Tibial nerve (tissue), 4 donors: ENCODE measurements at regions not wholly inside any gene's neighbourhood (a gene's known extent, or its start where the extent isn't known, plus 50 kb on each side); places are given as distances from the start of the nearest gene placed in this dataset.
A peak's percentile ranks its signal among the peaks of the same experiment; 100 is the strongest.
"Not testable (repeated sequence)": the region's sequence is repeated elsewhere in the genome, so short reads cannot be mapped to it uniquely, and the experiment has no call there.

Experiments used
- DNase-seq, 2 donors: peaks; one replicate each; pipeline ENCODE4 v3.0.0-alpha.2; 2019; ENCODE audit warnings: low spot score in 2 of 2
- H3K27ac ChIP-seq, 4 donors: fragments of 200-600 bp; sonication (generic) in 3 of 4; one replicate each; pipeline ENCODE4 v1.5.1; 2017 to 2019; ENCODE audit warnings: mild to moderate bottlenecking in 1 of 4
- H3K27me3 ChIP-seq, 2 donors: fragments of 200-600 bp; sonication (generic) in 1 of 2; one replicate each; pipeline versions ENCODE4 v1.5.1 to v1.6.0; 2017 to 2019
- H3K36me3 ChIP-seq, 3 donors: fragments of 200-600 bp; sonication (generic); one replicate each; pipeline ENCODE4 v1.5.1; 2018 to 2019
- H3K4me1 ChIP-seq, 4 donors: fragments of 200-600 bp; sonication (generic) in 3 of 4; one replicate each; pipeline ENCODE4 v1.5.1; 2017 to 2019
- H3K4me3 ChIP-seq, 4 donors: fragments of 200-600 bp; sonication (generic) in 3 of 4; one replicate each; pipeline ENCODE4 v1.5.1; 2017 to 2019; ENCODE audit warnings: mild to moderate bottlenecking in 1 of 4, moderate library complexity in 1 of 4
- H3K9me3 ChIP-seq, 4 donors: fragments of 200-600 bp; sonication (generic) in 3 of 4; one replicate each; pipeline ENCODE4 v1.5.1; 2017 to 2019
- CTCF ChIP-seq, 5 experiments: fragments of 200-600 bp in 3 of 5; fragments of 450-650 bp in 2 of 5; sonication (generic) in 3 of 5; IDR thresholded peaks; one replicate each; pipeline ENCODE4 v1.5.1; 2016 to 2019; ENCODE audit warnings: antibody characterized with exemption in 5 of 5, mild to moderate bottlenecking in 3 of 5, moderate library complexity in 2 of 5
- EP300 ChIP-seq, 2 donors: sonication (generic); formaldehyde crosslinking; IDR thresholded peaks; one replicate each; pipeline ENCODE4 v1.6.1; 2017; ENCODE audit warnings: antibody characterized with exemption in 2 of 2, mild to moderate bottlenecking in 1 of 2
- POLR2A ChIP-seq, 2 donors: fragments of 450-650 bp; IDR thresholded peaks; one replicate each; pipeline ENCODE4 v1.6.1; 2017; ENCODE audit warnings: antibody characterized with exemption in 2 of 2, mild to moderate bottlenecking in 2 of 2, moderate library complexity in 2 of 2
- WGBS, 2 donors: methylation state at CpG; one replicate each; pipeline ENCODE4 v1.1.5; 2018; 5-methylcytosine and 5-hydroxymethylcytosine counted together

GRCh38 chr3:185306286-185306685, 52.4 kb upstream of the EHHADH start:
- H3K27ac ChIP-seq, H3K4me3 ChIP-seq, DNase-seq, H3K27me3 ChIP-seq, H3K4me1 ChIP-seq: not testable (repeated sequence)
- peaks cover 0 to 54% (median 0%) of the 10 kb centered on the region in 3 donors for H3K36me3 ChIP-seq
- peaks cover 0 to 34% (median 2%) of the 10 kb centered on the region in 4 donors for H3K9me3 ChIP-seq

- Histone ChIP-seq H3K27me3 (no peaks in the 10 kb centered on the region), H3K36me3 (peaks cover 0 to 50% (median 0%) of the 10 kb centered on the region in 3 donors), H3K4me1 (no peaks in the 10 kb centered on the region), H3K4me3 (no peak overlapping the region), H3K27ac (no peak overlapping the region), H3K9me3 (peaks cover 0 to 34% (median 2%) of the 10 kb centered on the region in 4 donors)
- DNase-seq, result no peak
- TF ChIP-seq EP300 (IDR thresholded peaks at IDR 0.05) (no peak), CTCF (IDR thresholded peaks at IDR 0.05) (no peak), POLR2A (IDR thresholded peaks at IDR 0.05) (no peak)
- 94 to 96% methylated on average over 3 of the region's 3 CpGs for WGBS, 2 donors
These were observed 53.0 kb upstream of the EHHADH start for GRCh38 chr3:185306847-185307246.

DNA sequence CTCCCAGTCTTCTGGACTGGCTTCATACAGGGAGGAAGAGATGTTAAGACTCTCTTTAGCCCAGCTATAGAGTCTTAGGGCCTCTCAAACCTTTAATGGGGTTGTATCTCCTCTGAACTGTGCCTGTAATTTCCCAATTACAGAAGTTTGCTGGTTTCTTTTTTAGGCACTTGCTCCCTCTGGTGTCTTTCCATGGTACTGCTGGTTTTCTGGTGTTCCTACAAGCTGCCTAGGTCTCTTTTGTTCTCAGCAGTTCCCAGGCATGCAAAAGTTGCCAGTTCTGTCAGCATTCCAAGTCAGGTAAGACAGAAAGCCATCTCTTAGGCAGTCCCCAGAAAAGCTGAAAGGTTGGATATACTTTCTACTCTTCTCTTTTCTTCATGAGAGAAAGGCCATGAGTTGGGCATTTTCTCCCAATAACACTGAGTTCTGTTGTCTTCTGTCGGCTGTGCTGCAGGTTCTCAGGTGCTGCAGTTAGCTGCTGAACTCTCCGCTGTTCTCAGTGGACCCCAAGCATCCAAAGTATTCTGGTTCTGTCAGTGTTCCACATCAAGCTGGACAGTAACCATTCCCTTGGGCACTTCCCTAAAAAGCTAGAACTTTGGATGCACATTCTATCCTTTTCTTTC, 54.4 kb upstream of the EHHADH start:
- Histone ChIP-seq H3K4me1 (no peaks in the 10 kb centered on the region), H3K27ac (no peak overlapping the region), H3K27me3 (no peaks in the 10 kb centered on the region), H3K9me3 (peaks cover 0 to 34% (median 2%) of the 10 kb centered on the region in 4 donors), H3K36me3 (peaks cover 0 to 46% (median 0%) of the 10 kb centered on the region in 3 donors), H3K4me3 (no peak overlapping the region)
- TF ChIP-seq POLR2A (IDR thresholded peaks at IDR 0.05) (no peak), CTCF (IDR thresholded peaks at IDR 0.05) (peak in 2 of 5 experiments; percentile 23 to 60)
- DNase-seq, result peak in 1 of 2 donors; percentile 73
- WGBS, 2 donors, result 91 to 100% methylated on average over 2 of the region's 2 CpGs

DNA sequence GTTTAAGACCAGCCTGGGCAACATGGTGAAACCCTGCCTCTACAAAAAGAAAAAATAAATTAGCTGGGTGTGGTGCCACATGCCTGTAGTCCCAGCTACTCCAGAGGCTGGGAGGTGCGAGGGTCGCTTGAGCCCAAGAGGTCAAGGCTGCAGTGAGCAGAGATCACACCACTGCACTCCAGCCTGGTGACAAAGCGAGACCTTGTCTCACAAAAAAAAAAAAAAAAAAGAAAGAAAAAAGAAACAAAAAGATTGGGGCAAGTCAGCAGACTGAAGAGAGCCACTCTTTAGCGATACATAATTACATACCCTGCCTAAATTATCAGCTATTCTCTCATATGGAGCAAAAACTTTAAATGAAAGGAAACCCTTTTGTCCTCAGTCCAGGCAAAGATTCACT, 53.6 kb upstream of the MAP3K13 start:
- no peaks in the 10 kb centered on the region for H3K4me1 ChIP-seq
- TF ChIP-seq CTCF (IDR thresholded peaks at IDR 0.05) (no peak), POLR2A (IDR thresholded peaks at IDR 0.05) (no peak)
- peaks cover 0 to 34% (median 2%) of the 10 kb centered on the region in 4 donors for H3K9me3 ChIP-seq
- peaks cover 0 to 46% (median 0%) of the 10 kb centered on the region in 3 donors for H3K36me3 ChIP-seq
- 60 to 70% methylated on average over 4 of the region's 4 CpGs for WGBS, 2 donors
- H3K4me3 ChIP-seq, result no peak overlapping the region
- H3K27me3 ChIP-seq, result no peaks in the 10 kb centered on the region
- DNase-seq, result no peak
- H3K27ac ChIP-seq, result no peak overlapping the region

- 73 to 92% methylated on average over 3 of the region's 3 CpGs for WGBS, 2 donors
- no peak for DNase-seq
- peaks cover 0 to 41% (median 0%) of the 10 kb centered on the region in 3 donors for H3K36me3 ChIP-seq
- H3K27me3 ChIP-seq, result no peaks in the 10 kb centered on the region
- no peak for TF ChIP-seq POLR2A (IDR thresholded peaks at IDR 0.05)
- TF ChIP-seq CTCF (IDR thresholded peaks at IDR 0.05), result no peak
- TF ChIP-seq EP300 (IDR thresholded peaks at IDR 0.05), result no peak
- peaks cover 0 to 34% (median 2%) of the 10 kb centered on the region in 4 donors for H3K9me3 ChIP-seq
- no peak overlapping the region for H3K27ac ChIP-seq
- no peak overlapping the region for H3K4me3 ChIP-seq
- H3K4me1 ChIP-seq, result no peaks in the 10 kb centered on the region
These were observed 53.1 kb upstream of the MAP3K13 start for GRCh38 chr3:185309795-185310194.
